Smooth muscle cell (in vitro differentiated cells): ENCODE measurements at regions not wholly inside any gene's neighbourhood (a gene's known extent, or its start where the extent isn't known, plus 50 kb on each side); places are given as distances from the start of the nearest gene placed in this dataset.

Source experiments
- DNase-seq: peaks from one replicate; lab custom pipeline; 2025; ENCODE audit not compliant: unreplicated experiment; lab: John Stamatoyannopoulos, UW
- H2AFZ ChIP-seq: fragments of 200-600 bp; sonication (generic); 2 replicates; pipeline ENCODE4 v1.6.0; 2016; ENCODE audit warnings: antibody characterized with exemption, low read depth, mild to moderate bottlenecking
- H3F3A ChIP-seq: fragments of 200-600 bp; sonication (generic); 2 replicates; pipeline ENCODE4 v1.6.0; 2017; ENCODE audit warnings: antibody characterized with exemption, low read depth
- H3K27ac ChIP-seq: fragments of 200-600 bp; sonication (generic); 2 replicates; pipeline ENCODE4 v1.5.1; 2016; ENCODE audit warnings: low read depth, mild to moderate bottlenecking
- H3K27me3 ChIP-seq: fragments of 200-600 bp; sonication (generic); 2 replicates; pipeline ENCODE4 v1.6.1; 2016; ENCODE audit warnings: low read depth, mild to moderate bottlenecking
- H3K36me3 ChIP-seq: fragments of 200-600 bp; sonication (generic); 2 replicates; pipeline ENCODE4 v1.5.1; 2016; ENCODE audit warnings: low read depth
- H3K4me1 ChIP-seq: fragments of 200-600 bp; sonication (generic); 2 replicates; pipeline ENCODE4 v1.5.1; 2016; ENCODE audit warnings: low read depth
- H3K4me2 ChIP-seq: fragments of 200-600 bp; sonication (generic); 2 replicates; pipeline ENCODE4 v1.6.0; 2016; ENCODE audit warnings: mild to moderate bottlenecking
- H3K4me3 ChIP-seq: fragments of 200-600 bp; sonication (generic); 2 replicates; pipeline ENCODE4 v1.5.1; 2016; ENCODE audit warnings: mild to moderate bottlenecking
- H3K79me2 ChIP-seq: fragments of 200-600 bp; sonication (generic); 2 replicates; pipeline ENCODE4 v1.6.0; 2016; ENCODE audit warnings: low read depth, mild to moderate bottlenecking
- H3K9ac ChIP-seq: fragments of 200-600 bp; sonication (generic); 2 replicates; pipeline ENCODE4 v1.6.0; 2016; ENCODE audit warnings: low read depth
- H3K9me3 ChIP-seq: fragments of 200-600 bp; sonication (generic); replicated peaks from 2 replicates; pipeline ENCODE4 v1.5.1; 2016; ENCODE audit warnings: low read depth
- H4K20me1 ChIP-seq: fragments of 200-600 bp; sonication (generic); 2 replicates; pipeline ENCODE4 v1.6.0; 2016; ENCODE audit warnings: low read depth
- WGBS: methylation state at CpG from one replicate; pipeline ENCODE4 v1.1.7; 2016; ENCODE audit warnings: low lambda C conversion rate; 5-methylcytosine and 5-hydroxymethylcytosine counted together
- TF ChIP-seq, protein P1 (sequence below): fragments of 200-600 bp; sonication (generic); IDR thresholded peaks from 2 replicates; pipeline ENCODE4 v1.5.1; 2017; ENCODE audit warnings: borderline replicate concordance, mild to moderate bottlenecking, antibody characterized with exemption; ENCODE audit not compliant: insufficient read depth, poor library complexity, severe bottlenecking

GRCh38 chr12:59375633-59376032, 220.2 kb upstream of the SLC16A7 start:
- Histone ChIP-seq H3K4me1 (no peaks in the 10 kb centered on the region), H2AFZ (no peak overlapping the region), H4K20me1 (no peaks in the 10 kb centered on the region), H3K36me3 (no peaks in the 10 kb centered on the region), H3K79me2 (no peaks in the 10 kb centered on the region), H3K4me3 (no peak overlapping the region), H3K27ac (no peak overlapping the region), H3F3A (no peaks in the 10 kb centered on the region), H3K27me3 (no peaks in the 10 kb centered on the region), H3K9ac (no peak overlapping the region), H3K9me3 (no peaks in the 10 kb centered on the region), H3K4me2 (no peak overlapping the region)
- no peak for DNase-seq
- WGBS: 92% methylated on average over 4 of the region's 4 CpGs
- TF ChIP-seq, protein P1, sequence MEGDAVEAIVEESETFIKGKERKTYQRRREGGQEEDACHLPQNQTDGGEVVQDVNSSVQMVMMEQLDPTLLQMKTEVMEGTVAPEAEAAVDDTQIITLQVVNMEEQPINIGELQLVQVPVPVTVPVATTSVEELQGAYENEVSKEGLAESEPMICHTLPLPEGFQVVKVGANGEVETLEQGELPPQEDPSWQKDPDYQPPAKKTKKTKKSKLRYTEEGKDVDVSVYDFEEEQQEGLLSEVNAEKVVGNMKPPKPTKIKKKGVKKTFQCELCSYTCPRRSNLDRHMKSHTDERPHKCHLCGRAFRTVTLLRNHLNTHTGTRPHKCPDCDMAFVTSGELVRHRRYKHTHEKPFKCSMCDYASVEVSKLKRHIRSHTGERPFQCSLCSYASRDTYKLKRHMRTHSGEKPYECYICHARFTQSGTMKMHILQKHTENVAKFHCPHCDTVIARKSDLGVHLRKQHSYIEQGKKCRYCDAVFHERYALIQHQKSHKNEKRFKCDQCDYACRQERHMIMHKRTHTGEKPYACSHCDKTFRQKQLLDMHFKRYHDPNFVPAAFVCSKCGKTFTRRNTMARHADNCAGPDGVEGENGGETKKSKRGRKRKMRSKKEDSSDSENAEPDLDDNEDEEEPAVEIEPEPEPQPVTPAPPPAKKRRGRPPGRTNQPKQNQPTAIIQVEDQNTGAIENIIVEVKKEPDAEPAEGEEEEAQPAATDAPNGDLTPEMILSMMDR: no peak

- 83% methylated on average over 1 of the region's 1 CpG for WGBS
- TF ChIP-seq, protein P1: no peak
- no peak for DNase-seq
- Histone ChIP-seq H3K9me3 (no peaks in the 10 kb centered on the region), H3K4me1 (no peaks in the 10 kb centered on the region), H4K20me1 (no peaks in the 10 kb centered on the region), H2AFZ (no peak overlapping the region), H3K79me2 (no peaks in the 10 kb centered on the region), H3K4me3 (no peak overlapping the region), H3K27me3 (no peaks in the 10 kb centered on the region), H3K36me3 (no peaks in the 10 kb centered on the region), H3K27ac (no peak overlapping the region), H3F3A (no peaks in the 10 kb centered on the region), H3K4me2 (no peak overlapping the region), H3K9ac (no peak overlapping the region)
These were observed 221.0 kb upstream of the SLC16A7 start for GRCh38 chr12:59374783-59375182.

DNA sequence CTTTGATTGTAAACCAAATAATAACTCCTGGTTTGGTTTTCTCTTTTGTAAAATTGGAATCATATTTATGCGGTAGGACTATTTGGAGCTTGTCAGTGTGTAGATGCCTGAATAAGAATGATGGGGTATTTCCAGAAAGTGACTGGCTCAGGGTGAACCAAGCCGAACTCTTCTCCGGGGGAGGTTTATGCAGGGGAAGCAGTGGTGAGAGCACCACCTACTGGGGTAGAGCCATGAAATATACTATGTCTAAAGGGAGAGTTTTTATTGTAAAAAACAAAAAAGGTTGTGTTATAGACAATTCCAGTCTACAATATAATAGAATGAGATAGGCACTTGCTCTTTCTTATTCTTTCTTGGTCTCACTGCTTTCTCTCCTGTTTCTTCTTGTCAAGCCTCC, 222.9 kb upstream of the SLC16A7 start:
- H3K27me3 ChIP-seq: no peaks in the 10 kb centered on the region
- no peak overlapping the region for H3K4me2 ChIP-seq
- TF ChIP-seq, protein P1: peak; percentile 25
- H3K79me2 ChIP-seq: no peaks in the 10 kb centered on the region
- no peaks in the 10 kb centered on the region for H4K20me1 ChIP-seq
- H3K9me3 ChIP-seq: no peaks in the 10 kb centered on the region
- no peaks in the 10 kb centered on the region for H3K4me1 ChIP-seq
- DNase-seq: no peak
- no peaks in the 10 kb centered on the region for H3F3A ChIP-seq
- no peaks in the 10 kb centered on the region for H3K36me3 ChIP-seq
- H3K9ac ChIP-seq: no peak overlapping the region
- H3K4me3 ChIP-seq: no peak overlapping the region
- no peak overlapping the region for H2AFZ ChIP-seq
- WGBS: 34% methylated on average over 3 of the region's 3 CpGs
- H3K27ac ChIP-seq: no peak overlapping the region

GRCh38 chr12:59370933-59371332, 224.9 kb upstream of the SLC16A7 start:
- Histone ChIP-seq H4K20me1 (no peaks in the 10 kb centered on the region), H3K27me3 (no peaks in the 10 kb centered on the region), H3K4me2 (no peak overlapping the region), H3K9me3 (no peaks in the 10 kb centered on the region), H3K79me2 (no peaks in the 10 kb centered on the region), H2AFZ (no peak overlapping the region), H3K4me3 (no peak overlapping the region), H3K4me1 (no peaks in the 10 kb centered on the region), H3K36me3 (no peaks in the 10 kb centered on the region), H3K27ac (no peak overlapping the region), H3F3A (no peaks in the 10 kb centered on the region), H3K9ac (no peak overlapping the region)
- TF ChIP-seq, protein P1: no peak
- WGBS: 93% methylated on average over 3 of the region's 3 CpGs
- DNase-seq: no peak
